HepG2 (cell line): ENCODE measurements at regions not wholly inside any gene's neighbourhood (a gene's known extent, or its start where the extent isn't known, plus 50 kb on each side); places are given as distances from the start of the nearest gene placed in this dataset.

Source experiments
- HNRNPUL1 ChIP-seq: fragments of 200-400 bp; formaldehyde crosslinking; IDR thresholded peaks from 2 replicates; pipeline ENCODE4 v1.6.1; 2017; ENCODE audit warnings: low read depth, mild to moderate bottlenecking, low read length, moderate library complexity
- HOXA9 ChIP-seq: sonication (generic); formaldehyde crosslinking; IDR thresholded peaks from 2 replicates; pipeline ENCODE4 v1.8.1; 2022; ENCODE audit warnings: missing genetic modification reagents, mild to moderate bottlenecking, moderate library complexity, borderline replicate concordance
- IKZF5 ChIP-seq: IDR thresholded peaks from 2 replicates; pipeline ENCODE4 v1.6.1; 2018; ENCODE audit warnings: missing genetic modification reagents, mild to moderate bottlenecking, missing compliant biosample characterization
- ZNF572 ChIP-seq: sonication (generic); formaldehyde crosslinking; IDR thresholded peaks from 2 replicates; pipeline ENCODE4 v1.5.1; 2020; ENCODE audit warnings: mild to moderate bottlenecking, missing genetic modification reagents
- TF ChIP-seq, protein P1 (sequence below): sonication (generic); formaldehyde crosslinking; IDR thresholded peaks from 2 replicates; pipeline ENCODE4 v1.4.0; 2020; ENCODE audit warnings: low read depth, missing genetic modification reagents
- TF ChIP-seq, protein P2 (sequence below): IDR thresholded peaks from 2 replicates; pipeline ENCODE4 v1.6.1; 2016; ENCODE audit warnings: low read depth, missing genetic modification reagents, missing compliant biosample characterization
- TF ChIP-seq, protein P3 (sequence below): sonication (generic); formaldehyde crosslinking; IDR thresholded peaks from 2 replicates; pipeline ENCODE4 v1.4.0; 2020; ENCODE audit warnings: missing genetic modification reagents

GRCh38 chr2:17328161-17328560 is 190.1 kb downstream of the RAD51AP2 start (continued):
- TF ChIP-seq, protein P1, sequence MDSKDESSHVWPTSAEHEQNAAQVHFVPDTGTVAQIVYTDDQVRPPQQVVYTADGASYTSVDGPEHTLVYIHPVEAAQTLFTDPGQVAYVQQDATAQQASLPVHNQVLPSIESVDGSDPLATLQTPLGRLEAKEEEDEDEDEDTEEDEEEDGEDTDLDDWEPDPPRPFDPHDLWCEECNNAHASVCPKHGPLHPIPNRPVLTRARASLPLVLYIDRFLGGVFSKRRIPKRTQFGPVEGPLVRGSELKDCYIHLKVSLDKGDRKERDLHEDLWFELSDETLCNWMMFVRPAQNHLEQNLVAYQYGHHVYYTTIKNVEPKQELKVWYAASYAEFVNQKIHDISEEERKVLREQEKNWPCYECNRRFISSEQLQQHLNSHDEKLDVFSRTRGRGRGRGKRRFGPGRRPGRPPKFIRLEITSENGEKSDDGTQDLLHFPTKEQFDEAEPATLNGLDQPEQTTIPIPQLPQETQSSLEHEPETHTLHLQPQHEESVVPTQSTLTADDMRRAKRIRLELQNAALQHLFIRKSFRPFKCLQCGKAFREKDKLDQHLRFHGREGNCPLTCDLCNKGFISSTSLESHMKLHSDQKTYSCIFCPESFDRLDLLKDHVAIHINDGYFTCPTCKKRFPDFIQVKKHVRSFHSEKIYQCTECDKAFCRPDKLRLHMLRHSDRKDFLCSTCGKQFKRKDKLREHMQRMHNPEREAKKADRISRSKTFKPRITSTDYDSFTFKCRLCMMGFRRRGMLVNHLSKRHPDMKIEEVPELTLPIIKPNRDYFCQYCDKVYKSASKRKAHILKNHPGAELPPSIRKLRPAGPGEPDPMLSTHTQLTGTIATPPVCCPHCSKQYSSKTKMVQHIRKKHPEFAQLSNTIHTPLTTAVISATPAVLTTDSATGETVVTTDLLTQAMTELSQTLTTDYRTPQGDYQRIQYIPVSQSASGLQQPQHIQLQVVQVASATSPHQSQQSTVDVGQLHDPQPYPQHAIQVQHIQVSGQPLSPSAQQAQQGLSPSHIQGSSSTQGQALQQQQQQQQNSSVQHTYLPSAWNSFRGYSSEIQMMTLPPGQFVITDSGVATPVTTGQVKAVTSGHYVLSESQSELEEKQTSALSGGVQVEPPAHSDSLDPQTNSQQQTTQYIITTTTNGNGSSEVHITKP (CRISPR knock-in tag), result no peak
- TF ChIP-seq, protein P2, sequence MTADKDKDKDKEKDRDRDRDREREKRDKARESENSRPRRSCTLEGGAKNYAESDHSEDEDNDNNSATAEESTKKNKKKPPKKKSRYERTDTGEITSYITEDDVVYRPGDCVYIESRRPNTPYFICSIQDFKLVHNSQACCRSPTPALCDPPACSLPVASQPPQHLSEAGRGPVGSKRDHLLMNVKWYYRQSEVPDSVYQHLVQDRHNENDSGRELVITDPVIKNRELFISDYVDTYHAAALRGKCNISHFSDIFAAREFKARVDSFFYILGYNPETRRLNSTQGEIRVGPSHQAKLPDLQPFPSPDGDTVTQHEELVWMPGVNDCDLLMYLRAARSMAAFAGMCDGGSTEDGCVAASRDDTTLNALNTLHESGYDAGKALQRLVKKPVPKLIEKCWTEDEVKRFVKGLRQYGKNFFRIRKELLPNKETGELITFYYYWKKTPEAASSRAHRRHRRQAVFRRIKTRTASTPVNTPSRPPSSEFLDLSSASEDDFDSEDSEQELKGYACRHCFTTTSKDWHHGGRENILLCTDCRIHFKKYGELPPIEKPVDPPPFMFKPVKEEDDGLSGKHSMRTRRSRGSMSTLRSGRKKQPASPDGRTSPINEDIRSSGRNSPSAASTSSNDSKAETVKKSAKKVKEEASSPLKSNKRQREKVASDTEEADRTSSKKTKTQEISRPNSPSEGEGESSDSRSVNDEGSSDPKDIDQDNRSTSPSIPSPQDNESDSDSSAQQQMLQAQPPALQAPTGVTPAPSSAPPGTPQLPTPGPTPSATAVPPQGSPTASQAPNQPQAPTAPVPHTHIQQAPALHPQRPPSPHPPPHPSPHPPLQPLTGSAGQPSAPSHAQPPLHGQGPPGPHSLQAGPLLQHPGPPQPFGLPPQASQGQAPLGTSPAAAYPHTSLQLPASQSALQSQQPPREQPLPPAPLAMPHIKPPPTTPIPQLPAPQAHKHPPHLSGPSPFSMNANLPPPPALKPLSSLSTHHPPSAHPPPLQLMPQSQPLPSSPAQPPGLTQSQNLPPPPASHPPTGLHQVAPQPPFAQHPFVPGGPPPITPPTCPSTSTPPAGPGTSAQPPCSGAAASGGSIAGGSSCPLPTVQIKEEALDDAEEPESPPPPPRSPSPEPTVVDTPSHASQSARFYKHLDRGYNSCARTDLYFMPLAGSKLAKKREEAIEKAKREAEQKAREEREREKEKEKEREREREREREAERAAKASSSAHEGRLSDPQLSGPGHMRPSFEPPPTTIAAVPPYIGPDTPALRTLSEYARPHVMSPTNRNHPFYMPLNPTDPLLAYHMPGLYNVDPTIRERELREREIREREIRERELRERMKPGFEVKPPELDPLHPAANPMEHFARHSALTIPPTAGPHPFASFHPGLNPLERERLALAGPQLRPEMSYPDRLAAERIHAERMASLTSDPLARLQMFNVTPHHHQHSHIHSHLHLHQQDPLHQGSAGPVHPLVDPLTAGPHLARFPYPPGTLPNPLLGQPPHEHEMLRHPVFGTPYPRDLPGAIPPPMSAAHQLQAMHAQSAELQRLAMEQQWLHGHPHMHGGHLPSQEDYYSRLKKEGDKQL (CRISPR knock-in tag), result no peak
- TF ChIP-seq HNRNPUL1 (no peak), IKZF5 (CRISPR knock-in tag) (no peak), ZNF572 (no peak), HOXA9 (CRISPR knock-in tag) (no peak)
- TF ChIP-seq, protein P3, sequence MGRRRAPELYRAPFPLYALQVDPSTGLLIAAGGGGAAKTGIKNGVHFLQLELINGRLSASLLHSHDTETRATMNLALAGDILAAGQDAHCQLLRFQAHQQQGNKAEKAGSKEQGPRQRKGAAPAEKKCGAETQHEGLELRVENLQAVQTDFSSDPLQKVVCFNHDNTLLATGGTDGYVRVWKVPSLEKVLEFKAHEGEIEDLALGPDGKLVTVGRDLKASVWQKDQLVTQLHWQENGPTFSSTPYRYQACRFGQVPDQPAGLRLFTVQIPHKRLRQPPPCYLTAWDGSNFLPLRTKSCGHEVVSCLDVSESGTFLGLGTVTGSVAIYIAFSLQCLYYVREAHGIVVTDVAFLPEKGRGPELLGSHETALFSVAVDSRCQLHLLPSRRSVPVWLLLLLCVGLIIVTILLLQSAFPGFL, result no peak
